HEK293T (cell line): ENCODE measurements at regions not wholly inside any gene's neighbourhood (a gene's known extent, or its start where the extent isn't known, plus 50 kb on each side); places are given as distances from the start of the nearest gene placed in this dataset.
A peak's percentile ranks its signal among the peaks of the same experiment; 100 is the strongest.

Source experiments
- CTCF ChIA-PET: fragments of 350-600 bp; formaldehyde crosslinking; extraction: SDS; loops from one replicate; lab custom pipeline; 2021; ENCODE audit warnings: antibody characterized with exemption, inconsistent platforms; lab: Yijun Ruan, JAX
- POLR2A ChIA-PET: fragments of 350-600 bp; formaldehyde crosslinking; extraction: SDS; loops from one replicate; lab custom pipeline; 2020; ENCODE audit warnings: antibody characterized with exemption, inconsistent platforms; lab: Yijun Ruan, JAX
- DNase-seq: peaks from one replicate; pipeline ENCODE4 v3.0.0; 2012; ENCODE audit warnings: mixed read lengths; ENCODE audit errors: extremely low spot score
- ARNT ChIP-seq: fragments of 450-650 bp; IDR thresholded peaks from 2 replicates; pipeline ENCODE4 v1.6.1; 2017; ENCODE audit warnings: mild to moderate bottlenecking
- BHLHE40 ChIP-seq: fragments of 450-650 bp; IDR thresholded peaks from 2 replicates; pipeline ENCODE4 v1.6.1; 2016; ENCODE audit warnings: mild to moderate bottlenecking, moderate library complexity, borderline replicate concordance
- CTBP1 ChIP-seq: fragments of 450-650 bp; IDR thresholded peaks from 2 replicates; pipeline ENCODE4 v1.6.1; 2016; ENCODE audit warnings: borderline replicate concordance
- ELF4 ChIP-seq: fragments of 450-650 bp; IDR thresholded peaks from 2 replicates; pipeline ENCODE4 v1.6.1; 2017; ENCODE audit warnings: antibody characterized with exemption
- FOXA1 ChIP-seq: fragments of 450-650 bp; IDR thresholded peaks from 2 replicates; pipeline ENCODE4 v1.6.1; 2016; ENCODE audit warnings: mild to moderate bottlenecking
- FOXK2 ChIP-seq: fragments of 450-650 bp; IDR thresholded peaks from 2 replicates; pipeline ENCODE4 v1.6.1; 2016; ENCODE audit warnings: mild to moderate bottlenecking
- FOXM1 ChIP-seq: fragments of 450-650 bp; IDR thresholded peaks from 2 replicates; pipeline ENCODE4 v1.6.1; 2017; ENCODE audit warnings: mild to moderate bottlenecking, borderline replicate concordance
- HDGF ChIP-seq: fragments of 450-650 bp; IDR thresholded peaks from 2 replicates; pipeline ENCODE4 v1.6.1; 2017; ENCODE audit warnings: antibody characterized with exemption, borderline replicate concordance
- L3MBTL2 ChIP-seq: fragments of 450-650 bp; conservative IDR thresholded peaks from 2 replicates; pipeline ENCODE4 v1.6.1; 2016; ENCODE audit warnings: mild to moderate bottlenecking
- LEF1 ChIP-seq: fragments of 450-650 bp; IDR thresholded peaks from 2 replicates; pipeline ENCODE4 v1.6.1; 2017; ENCODE audit warnings: mild to moderate bottlenecking, borderline replicate concordance
- NFRKB ChIP-seq: fragments of 450-650 bp; IDR thresholded peaks from 2 replicates; pipeline ENCODE4 v1.6.1; 2016; ENCODE audit warnings: mild to moderate bottlenecking, moderate library complexity
- SP1 ChIP-seq: fragments of 450-650 bp; IDR thresholded peaks from 2 replicates; pipeline ENCODE4 v1.6.1; 2017
- SUZ12 ChIP-seq: fragments of 450-650 bp; IDR thresholded peaks from 2 replicates; pipeline ENCODE4 v1.6.1; 2016; ENCODE audit warnings: mild to moderate bottlenecking
- TARDBP ChIP-seq: fragments of 450-650 bp; IDR thresholded peaks from 2 replicates; pipeline ENCODE4 v1.6.1; 2016
- ZNF384 ChIP-seq: fragments of 450-650 bp; IDR thresholded peaks from 2 replicates; pipeline ENCODE4 v1.6.1; 2016
- TF ChIP-seq, protein P1 (sequence below): fragments of 450-650 bp; IDR thresholded peaks from 2 replicates; pipeline ENCODE4 v1.6.1; 2016

DNA sequence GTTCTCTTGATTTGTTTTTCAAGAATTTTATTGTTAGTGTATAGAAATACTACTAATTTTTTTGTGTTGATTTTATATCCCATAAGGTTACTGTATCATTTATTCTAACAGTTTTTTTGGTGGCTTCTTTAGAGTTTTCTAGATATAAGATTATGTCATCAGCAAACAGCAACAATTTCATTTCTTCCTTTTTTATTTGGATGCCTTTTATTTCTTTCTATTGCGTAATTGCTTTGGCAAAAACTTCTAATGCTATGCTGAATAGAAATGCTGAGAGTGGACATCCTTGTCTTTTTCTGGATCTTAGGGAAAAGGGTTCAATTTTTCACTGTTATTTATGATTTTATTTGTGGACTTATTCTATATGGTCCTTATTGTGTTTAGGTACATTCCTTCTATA is 298.8 kb downstream of the RPRM start:
- TF ChIP-seq SP1 (no peak), FOXM1 (no peak), TARDBP (no peak), FOXA1 (no peak)
- CTCF ChIA-PET, result no interaction called here
- no peak for DNase-seq
- POLR2A ChIA-PET, result no interaction called here

DNA sequence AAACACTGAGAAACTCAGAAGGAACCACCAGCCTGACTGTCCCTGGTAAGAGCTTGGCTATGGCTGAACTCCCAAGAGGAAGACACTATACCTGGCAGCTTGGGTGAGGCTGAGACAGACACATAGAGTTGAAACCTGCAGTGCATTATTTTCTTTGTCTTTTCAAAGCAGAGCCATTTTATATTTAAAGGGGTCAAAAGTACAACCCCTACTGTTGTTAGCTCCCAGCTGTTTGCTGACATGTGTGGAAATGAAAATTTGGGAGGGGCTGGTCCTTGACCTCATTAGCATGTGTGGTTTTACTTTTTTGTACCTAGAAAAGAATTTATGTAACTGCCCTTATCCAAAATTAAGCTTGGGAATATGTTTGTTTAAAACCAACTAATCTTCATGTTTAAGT is 309.0 kb downstream of the RPRM start:
- TF ChIP-seq HDGF (no peak), CTBP1 (no peak), FOXA1 (no peak), LEF1 (no peak), SP1 (no peak), FOXK2 (no peak), TARDBP (no peak), FOXM1 (no peak), ARNT (no peak), SUZ12 (no peak), BHLHE40 (no peak)
- TF ChIP-seq, protein P1, sequence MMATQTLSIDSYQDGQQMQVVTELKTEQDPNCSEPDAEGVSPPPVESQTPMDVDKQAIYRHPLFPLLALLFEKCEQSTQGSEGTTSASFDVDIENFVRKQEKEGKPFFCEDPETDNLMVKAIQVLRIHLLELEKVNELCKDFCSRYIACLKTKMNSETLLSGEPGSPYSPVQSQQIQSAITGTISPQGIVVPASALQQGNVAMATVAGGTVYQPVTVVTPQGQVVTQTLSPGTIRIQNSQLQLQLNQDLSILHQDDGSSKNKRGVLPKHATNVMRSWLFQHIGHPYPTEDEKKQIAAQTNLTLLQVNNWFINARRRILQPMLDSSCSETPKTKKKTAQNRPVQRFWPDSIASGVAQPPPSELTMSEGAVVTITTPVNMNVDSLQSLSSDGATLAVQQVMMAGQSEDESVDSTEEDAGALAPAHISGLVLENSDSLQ, result no peak
- POLR2A ChIA-PET, result no interaction called here
- CTCF ChIA-PET, result no interaction called here
- no peak for DNase-seq

DNA sequence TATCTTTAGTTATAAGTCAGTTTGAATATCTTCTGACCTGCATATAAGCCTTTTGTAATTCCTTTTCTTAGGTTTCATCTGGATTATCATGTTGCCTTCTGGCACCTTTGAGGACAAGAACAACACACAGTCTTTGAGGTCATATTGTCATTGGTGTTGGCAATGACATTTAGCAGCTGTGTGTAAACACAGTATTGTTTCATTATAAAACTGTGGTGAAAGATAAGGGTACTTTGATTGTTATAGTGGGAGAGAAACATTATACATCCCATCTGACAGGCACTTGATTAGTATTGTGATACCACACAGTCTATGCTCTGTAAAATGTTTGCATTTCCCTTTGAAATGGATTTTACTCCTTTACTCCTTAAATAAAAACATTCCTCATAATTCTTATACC is 313.5 kb downstream of the RPRM start:
- ChIA-PET POLR2A (no interaction called here), CTCF (interaction anchor here (0.6 kb wide), 1 partner anchor 336 kb away, joined by 3 read pairs; no protein-coding TSS in a partner anchor)
- no peak for DNase-seq
- no peak for TF ChIP-seq LEF1
- TF ChIP-seq TARDBP, result no peak
- TF ChIP-seq, protein P1, result no peak
- TF ChIP-seq FOXM1, result no peak
- no peak for TF ChIP-seq ELF4
- no peak for TF ChIP-seq ARNT
- TF ChIP-seq ZNF384, result no peak
- no peak for TF ChIP-seq SUZ12
- no peak for TF ChIP-seq FOXA1
- no peak for TF ChIP-seq HDGF
- no peak for TF ChIP-seq FOXK2
- TF ChIP-seq NFRKB, result no peak
- TF ChIP-seq CTBP1, result no peak
- TF ChIP-seq BHLHE40, result no peak
- no peak for TF ChIP-seq SP1
- TF ChIP-seq L3MBTL2, result no peak

DNA sequence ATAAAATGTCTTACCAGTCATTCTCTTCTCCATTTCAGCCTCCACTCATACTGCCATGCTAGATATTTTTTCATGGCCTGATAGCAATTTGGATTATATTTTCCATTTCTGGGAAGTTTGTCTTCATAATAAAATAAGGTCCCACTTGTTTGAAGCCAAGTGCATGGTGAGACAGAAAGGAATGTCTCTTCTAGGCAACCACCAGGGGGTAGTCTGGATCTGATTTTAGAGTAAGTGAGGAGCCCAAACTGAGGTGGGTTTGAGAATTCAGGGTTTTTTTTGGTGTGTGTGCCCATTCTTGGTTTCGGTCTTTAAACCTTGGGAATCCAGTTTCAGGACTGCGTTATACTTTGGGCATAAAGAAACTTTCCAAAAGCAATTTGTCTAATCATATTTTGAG is 315.5 kb downstream of the RPRM start:
- POLR2A ChIA-PET, result no interaction called here
- TF ChIP-seq FOXM1 (no peak), FOXK2 (no peak), HDGF (no peak), ZNF384 (no peak), TARDBP (no peak), FOXA1 (no peak), LEF1 (no peak), ELF4 (no peak), NFRKB (no peak), CTBP1 (no peak), ARNT (no peak), BHLHE40 (no peak), SUZ12 (no peak), L3MBTL2 (no peak), SP1 (no peak)
- TF ChIP-seq, protein P1, result no peak
- CTCF ChIA-PET, result interaction anchor here (0.7 to 2.4 kb wide), 2 partner anchors 41 to 316 kb away, joined by 3 to 10 read pairs; partner anchors contain the start of gene RPRM
- peak; percentile 31 for DNase-seq

DNA sequence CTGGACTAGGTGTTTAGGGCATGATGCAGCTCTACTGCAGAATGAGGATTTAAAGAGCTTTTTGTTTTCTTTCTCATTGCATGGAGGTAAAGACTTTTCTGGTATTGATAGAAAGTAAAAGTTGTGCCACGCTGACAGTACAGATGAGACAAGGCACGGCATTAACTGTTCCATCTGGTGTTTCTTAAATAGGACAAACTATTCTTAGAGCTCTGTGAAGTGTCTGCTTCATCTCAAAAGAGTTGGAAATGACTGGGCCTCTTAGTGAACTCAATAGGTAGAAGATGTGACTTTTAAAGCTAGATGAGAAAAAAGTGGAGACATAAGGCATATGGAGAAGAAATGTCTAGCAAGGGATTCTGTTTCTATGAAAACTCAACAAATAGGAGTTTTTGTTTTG is 321.8 kb downstream of the RPRM start:
- no peak for TF ChIP-seq ZNF384
- TF ChIP-seq SP1, result no peak
- TF ChIP-seq LEF1, result no peak
- ChIA-PET CTCF (interaction anchor here (0.7 kb wide), 1 partner anchor 547 kb away, joined by 3 read pairs; no protein-coding TSS in a partner anchor), POLR2A (no interaction called here)
- DNase-seq, result no peak

DNA sequence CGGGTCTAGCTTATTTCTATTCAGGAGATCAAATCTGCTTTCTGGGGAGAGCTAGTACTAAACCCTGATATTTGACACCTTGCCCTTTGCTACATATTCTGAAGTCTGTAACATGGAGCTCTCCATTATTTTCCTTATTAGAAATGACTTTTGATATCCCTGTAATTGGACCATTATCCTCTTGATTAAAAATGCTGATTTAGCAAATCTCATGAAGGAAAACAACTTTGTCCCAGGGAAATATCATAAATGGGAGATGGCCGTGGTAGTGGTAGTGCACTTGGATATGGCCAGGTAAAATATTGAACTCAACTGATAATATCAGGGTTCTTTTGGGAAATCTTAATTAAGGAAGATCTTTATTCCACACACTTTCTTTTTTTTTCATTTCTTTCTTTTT is 326.5 kb downstream of the RPRM start:
- DNase-seq, result no peak
- CTCF ChIA-PET, result no interaction called here
- POLR2A ChIA-PET, result no interaction called here
- TF ChIP-seq FOXM1, result no peak
- no peak for TF ChIP-seq SP1
- TF ChIP-seq SUZ12, result no peak
- TF ChIP-seq TARDBP, result no peak
- TF ChIP-seq, protein P1, result no peak
- TF ChIP-seq L3MBTL2, result no peak
- TF ChIP-seq ARNT, result no peak
- no peak for TF ChIP-seq NFRKB
- no peak for TF ChIP-seq BHLHE40
- no peak for TF ChIP-seq FOXK2
- TF ChIP-seq CTBP1, result no peak
- no peak for TF ChIP-seq ELF4
- TF ChIP-seq ZNF384, result no peak
- no peak for TF ChIP-seq LEF1
- TF ChIP-seq FOXA1, result no peak
- TF ChIP-seq HDGF, result no peak
